ENCODE measurements at regions not wholly inside any gene's neighbourhood (a gene's known extent, or its start where the extent isn't known, plus 50 kb on each side); places are given as distances from the start of the nearest gene placed in this dataset.

DNA sequence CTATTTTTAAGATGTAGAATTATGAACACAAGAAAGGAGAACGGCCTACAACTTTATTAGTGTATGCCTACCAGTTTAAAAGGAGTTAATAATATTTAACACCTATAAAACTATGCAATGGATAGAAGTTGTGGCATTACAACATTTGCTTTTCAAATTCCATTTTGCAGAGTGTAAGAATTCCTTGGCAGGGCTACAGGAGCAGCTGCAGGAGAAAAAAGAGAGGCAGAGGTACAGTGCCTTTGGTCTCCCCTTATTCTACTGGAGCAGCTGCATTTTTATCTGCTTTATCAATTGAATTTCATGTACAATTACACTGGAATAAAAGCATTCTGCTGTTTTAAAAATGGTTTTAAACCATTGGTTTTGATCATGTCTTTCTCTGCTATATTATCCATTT, 145.7 kb upstream of the KCNH8 start:
- no peak overlapping the region for H2AFZ ChIP-seq (ENCODE audit: insufficient read depth, low read depth, low read length, poor library complexity, severe bottlenecking)
- H3K4me1 ChIP-seq (ENCODE audit: control insufficient read depth in 1 of 2, insufficient read depth in 2 of 2, low read length in 2 of 2) = no peaks in the 10 kb centered on the region
- H4K20me1 ChIP-seq (ENCODE audit: insufficient read depth, low read length) = no peaks in the 10 kb centered on the region
- no peaks in the 10 kb centered on the region for H3K4me1 Mint-ChIP-seq
- H3K4me2 ChIP-seq (replicated peaks; ENCODE audit: extremely low read depth, low read length, poor library complexity, severe bottlenecking) = no peak overlapping the region
- DNase-seq = no peak
- H3K36me3 Mint-ChIP-seq = no peaks in the 10 kb centered on the region
- no peak overlapping the region for H3K9ac ChIP-seq (ENCODE audit: insufficient read depth, low read length, poor library complexity, severe bottlenecking)
- no peaks in the 10 kb centered on the region for H3K27me3 ChIP-seq (ENCODE audit: control insufficient read depth in 2 of 2, insufficient read depth in 2 of 2, low read length in 2 of 2)
- intact Hi-C loops (cut with micrococcal nuclease) = no loop called here
- H3K79me2 ChIP-seq (ENCODE audit: insufficient read depth, low read length) = no peaks in the 10 kb centered on the region
- H3K4me3 Mint-ChIP-seq = no peak overlapping the region
- H3K36me3 ChIP-seq (replicated peaks in 1 of 2; ENCODE audit: control insufficient read depth in 1 of 2, insufficient read depth in 2 of 2, low read length in 2 of 2) = no peaks in the 10 kb centered on the region
- H3K9me3 Mint-ChIP-seq = peaks cover 0 to 3% (median 2%) of the 10 kb centered on the region in 7 donors
- H3K27ac Mint-ChIP-seq = no peak overlapping the region
- H3K9me3 ChIP-seq (replicated peaks in 1 of 2; ENCODE audit: control insufficient read depth in 1 of 2, insufficient read depth in 1 of 2, low read length in 2 of 2) = no peaks in the 10 kb centered on the region
- WGBS (ENCODE audit: insufficient coverage) = no CpG with 5 or more reads among the region's 1 CpG
- no peak overlapping the region for H3K27ac ChIP-seq (ENCODE audit: low read depth in 1 of 2, low read length in 2 of 2)
- TF ChIP-seq, protein P1, sequence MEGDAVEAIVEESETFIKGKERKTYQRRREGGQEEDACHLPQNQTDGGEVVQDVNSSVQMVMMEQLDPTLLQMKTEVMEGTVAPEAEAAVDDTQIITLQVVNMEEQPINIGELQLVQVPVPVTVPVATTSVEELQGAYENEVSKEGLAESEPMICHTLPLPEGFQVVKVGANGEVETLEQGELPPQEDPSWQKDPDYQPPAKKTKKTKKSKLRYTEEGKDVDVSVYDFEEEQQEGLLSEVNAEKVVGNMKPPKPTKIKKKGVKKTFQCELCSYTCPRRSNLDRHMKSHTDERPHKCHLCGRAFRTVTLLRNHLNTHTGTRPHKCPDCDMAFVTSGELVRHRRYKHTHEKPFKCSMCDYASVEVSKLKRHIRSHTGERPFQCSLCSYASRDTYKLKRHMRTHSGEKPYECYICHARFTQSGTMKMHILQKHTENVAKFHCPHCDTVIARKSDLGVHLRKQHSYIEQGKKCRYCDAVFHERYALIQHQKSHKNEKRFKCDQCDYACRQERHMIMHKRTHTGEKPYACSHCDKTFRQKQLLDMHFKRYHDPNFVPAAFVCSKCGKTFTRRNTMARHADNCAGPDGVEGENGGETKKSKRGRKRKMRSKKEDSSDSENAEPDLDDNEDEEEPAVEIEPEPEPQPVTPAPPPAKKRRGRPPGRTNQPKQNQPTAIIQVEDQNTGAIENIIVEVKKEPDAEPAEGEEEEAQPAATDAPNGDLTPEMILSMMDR (IDR thresholded peaks at IDR 0.05) = no peak
- H3K4me3 ChIP-seq (replicated peaks in 1 of 3; ENCODE audit: low read depth in 2 of 3, low read length in 3 of 3) = no peak overlapping the region
- H3K27me3 Mint-ChIP-seq (ENCODE audit: low read depth in 3 of 3) = no peaks in the 10 kb centered on the region

DNA sequence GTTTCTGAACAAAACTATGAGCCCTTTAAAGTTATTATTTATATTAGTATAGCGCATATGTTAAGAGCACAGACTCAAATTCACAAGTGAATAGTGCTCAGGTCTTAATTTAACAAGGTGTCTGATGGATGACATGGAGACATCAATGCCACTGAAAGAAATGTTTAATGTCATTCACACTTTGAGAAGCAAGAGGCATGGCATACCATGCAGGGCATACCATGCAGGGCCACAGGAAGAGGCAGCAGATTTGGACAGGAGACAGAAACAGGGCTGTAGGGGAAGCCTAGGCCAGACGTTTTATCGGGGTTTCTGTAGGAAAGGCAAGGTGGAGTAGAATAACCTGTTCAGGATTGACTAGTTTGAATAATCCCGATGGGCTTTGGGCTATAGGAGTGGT, 150.2 kb upstream of the KCNH8 start:
- Mint-ChIP-seq H3K27me3 (ENCODE audit: low read depth in 3 of 3) (no peaks in the 10 kb centered on the region), H3K4me3 (no peak overlapping the region), H3K36me3 (no peaks in the 10 kb centered on the region), H3K4me1 (no peaks in the 10 kb centered on the region), H3K9me3 (peaks cover 7 to 18% (median 14%) of the 10 kb centered on the region in 7 donors), H3K27ac (no peak overlapping the region)
- intact Hi-C loops (cut with micrococcal nuclease) = no loop called here
- DNase-seq = no peak
- H3K4me2 ChIP-seq (replicated peaks; ENCODE audit: extremely low read depth, low read length, poor library complexity, severe bottlenecking) = no peak overlapping the region
- H3K4me3 ChIP-seq (replicated peaks in 1 of 3; ENCODE audit: low read depth in 2 of 3, low read length in 3 of 3) = no peak overlapping the region
- H2AFZ ChIP-seq (ENCODE audit: insufficient read depth, low read depth, low read length, poor library complexity, severe bottlenecking) = no peak overlapping the region
- no peak overlapping the region for H3K9ac ChIP-seq (ENCODE audit: insufficient read depth, low read length, poor library complexity, severe bottlenecking)
- TF ChIP-seq, protein P1 (IDR thresholded peaks at IDR 0.05) = no peak
- H4K20me1 ChIP-seq (ENCODE audit: insufficient read depth, low read length) = no peaks in the 10 kb centered on the region
- no peak overlapping the region for H3K27ac ChIP-seq (ENCODE audit: low read depth in 1 of 2, low read length in 2 of 2)
- WGBS (ENCODE audit: insufficient coverage) = 88% methylated on average over 3 of the region's 4 CpGs
- H3K79me2 ChIP-seq (ENCODE audit: insufficient read depth, low read length) = no peaks in the 10 kb centered on the region
- H3K27me3 ChIP-seq (ENCODE audit: control insufficient read depth in 2 of 2, insufficient read depth in 2 of 2, low read length in 2 of 2) = no peaks in the 10 kb centered on the region
- peaks cover 0 to 9% of the 10 kb centered on the region in 2 donors for H3K9me3 ChIP-seq (replicated peaks in 1 of 2; ENCODE audit: control insufficient read depth in 1 of 2, insufficient read depth in 1 of 2, low read length in 2 of 2)
- no peaks in the 10 kb centered on the region for H3K36me3 ChIP-seq (replicated peaks in 1 of 2; ENCODE audit: control insufficient read depth in 1 of 2, insufficient read depth in 2 of 2, low read length in 2 of 2)
- H3K4me1 ChIP-seq (ENCODE audit: control insufficient read depth in 1 of 2, insufficient read depth in 2 of 2, low read length in 2 of 2) = no peaks in the 10 kb centered on the region
